HepG2 (cell line): ENCODE measurements at regions not wholly inside any gene's neighbourhood (a gene's known extent, or its start where the extent isn't known, plus 50 kb on each side); places are given as distances from the start of the nearest gene placed in this dataset.

Experiments
- ATAC-seq: fragments of 200-7000 bp; cut with Tn5 transposase; 3 replicates; pipeline ENCODE4 v1.9.1; 2020; ENCODE audit warnings: mild to moderate bottlenecking, moderate library complexity
- BruUV-seq: library from RNA; stranded (reverse); fragments of 400-500 nt; replicated peaks from 2 replicates; lab custom pipeline; 2021; lab: Mats Ljungman, UMichigan
- CTCF ChIA-PET: fragments of 300-600 bp; formaldehyde crosslinking; extraction: SDS; loops from one replicate; lab custom pipeline; 2021; ENCODE audit warnings: low total read pairs, inconsistent platforms, low intra/inter-chr PET ratio; lab: Yijun Ruan, JAX
- POLR2A ChIA-PET: fragments of 350-600 bp; sonication (Branson Sonifier 250); formaldehyde crosslinking; loops from one replicate; lab custom pipeline; 2020; ENCODE audit warnings: antibody characterized with exemption, inconsistent platforms; lab: Yijun Ruan, JAX
- DNase-seq: peaks from one replicate; pipeline ENCODE4 v3.0.0-alpha.2; 2015; ENCODE audit warnings: low spot score
- FAIRE-seq: peaks from 3 replicates; lab custom pipeline; 2011; peaks lifted over from hg19 to GRCh38; lab: Jason Lieb, UNC
- H2AFZ ChIP-seq: one replicate; pipeline ENCODE4 v1.6.1; 2011; ENCODE audit warnings: low read length, inconsistent platforms
- H3K27ac ChIP-seq: fragments of 300-600 bp; 3 replicates; pipeline ENCODE4 v1.8.0; 2011; ENCODE audit warnings: mixed run types, mild to moderate bottlenecking, mixed read lengths, low read length, inconsistent platforms; ENCODE audit not compliant: insufficient read depth; ENCODE audit errors: extremely low read length
- H3K27me3 ChIP-seq, 2 experiments: fragments of 200-600 bp in 1 of 2; 2 replicates in 1 of 2; 3 replicates in 1 of 2; pipeline versions ENCODE4 v1.6.0 to v1.8.0; 2011; ENCODE audit warnings: low read length in 2 of 2, mild to moderate bottlenecking in 2 of 2, moderate library complexity in 2 of 2, inconsistent platforms in 1 of 2; ENCODE audit not compliant: insufficient read depth in 2 of 2, control insufficient read depth in 1 of 2
- H3K36me3 ChIP-seq, 2 experiments: fragments of 200-600 bp in 1 of 2; replicated peaks in 1 of 2; 2 replicates in 1 of 2; 3 replicates in 1 of 2; pipeline versions ENCODE4 v1.5.1 to v1.8.0; 2011; ENCODE audit warnings: low read length in 2 of 2, inconsistent platforms in 1 of 2; ENCODE audit not compliant: insufficient read depth in 2 of 2, control insufficient read depth in 1 of 2
- H3K4me1 ChIP-seq: 2 replicates; pipeline ENCODE4 v1.5.1; 2012; ENCODE audit warnings: low read length, inconsistent platforms; ENCODE audit not compliant: insufficient read depth
- H3K4me2 ChIP-seq: 2 replicates; pipeline ENCODE4 v1.6.0; 2011; ENCODE audit warnings: low read depth, low read length, inconsistent platforms
- H3K4me3 ChIP-seq, 3 experiments: fragments of 200-600 bp in 1 of 3; sonication (generic), shearing (Covaris generic) in 1 of 3; replicated peaks in 1 of 3; 2 replicates each; pipeline ENCODE4 v1.5.1; 2011 to 2016; ENCODE audit warnings: low read length in 3 of 3, inconsistent platforms in 2 of 3, low read depth in 2 of 3, mild to moderate bottlenecking in 2 of 3, control low read depth in 1 of 3, mixed read lengths in 1 of 3; ENCODE audit not compliant: insufficient read depth in 1 of 3
- H3K79me2 ChIP-seq: one replicate; pipeline ENCODE4 v1.6.1; 2011; ENCODE audit warnings: low read length, inconsistent platforms; ENCODE audit not compliant: insufficient read depth
- H3K9ac ChIP-seq: 2 replicates; pipeline ENCODE4 v1.6.0; 2011; ENCODE audit warnings: mild to moderate bottlenecking, low read depth, low read length, inconsistent platforms; ENCODE audit not compliant: insufficient read depth
- H3K9me3 ChIP-seq: 2 replicates; pipeline ENCODE4 v1.5.1; 2012; ENCODE audit warnings: mild to moderate bottlenecking, low read length
- H4K20me1 ChIP-seq: 2 replicates; pipeline ENCODE4 v1.6.0; 2011; ENCODE audit warnings: inconsistent platforms, mild to moderate bottlenecking, low read length, moderate library complexity; ENCODE audit not compliant: insufficient read depth
- AKAP8 ChIP-seq: sonication (generic); formaldehyde crosslinking; IDR thresholded peaks from 2 replicates; pipeline ENCODE4 v1.5.1; 2020; ENCODE audit warnings: mild to moderate bottlenecking, missing genetic modification reagents
- ARNTL ChIP-seq: sonication (generic); formaldehyde crosslinking; IDR thresholded peaks from 2 replicates; pipeline ENCODE4 v1.4.0; 2020; ENCODE audit warnings: mild to moderate bottlenecking, missing genetic modification reagents
- BORCS8-MEF2B ChIP-seq: sonication (generic); formaldehyde crosslinking; IDR thresholded peaks from 2 replicates; pipeline ENCODE4 v1.8.0; 2022; ENCODE audit warnings: mild to moderate bottlenecking, missing genetic modification reagents
- CHD4 ChIP-seq: fragments of 200-600 bp; sonication (generic); IDR thresholded peaks from 2 replicates; pipeline ENCODE4 v1.7.0; 2017; ENCODE audit warnings: mild to moderate bottlenecking, low read length, borderline replicate concordance
- HOXA3 ChIP-seq: sonication (generic); formaldehyde crosslinking; IDR thresholded peaks from 2 replicates; pipeline ENCODE4 v1.5.0; 2020; ENCODE audit warnings: missing genetic modification reagents
- HOXA7 ChIP-seq: sonication (generic); formaldehyde crosslinking; IDR thresholded peaks from 2 replicates; pipeline ENCODE4 v1.8.1; 2022; ENCODE audit warnings: mild to moderate bottlenecking, missing genetic modification reagents, moderate library complexity
- HOXA9 ChIP-seq: sonication (generic); formaldehyde crosslinking; IDR thresholded peaks from 2 replicates; pipeline ENCODE4 v1.8.1; 2022; ENCODE audit warnings: missing genetic modification reagents, mild to moderate bottlenecking, moderate library complexity, borderline replicate concordance
- KMT2A ChIP-seq: sonication (generic); formaldehyde crosslinking; IDR thresholded peaks from 2 replicates; pipeline ENCODE4 v1.4.0; 2020; ENCODE audit warnings: missing genetic modification reagents
- NFATC3 ChIP-seq: sonication (generic); formaldehyde crosslinking; IDR thresholded peaks from 2 replicates; pipeline ENCODE4 v1.5.1; 2020; ENCODE audit warnings: mild to moderate bottlenecking, missing genetic modification reagents
- NRL ChIP-seq: sonication (generic); formaldehyde crosslinking; IDR thresholded peaks from 2 replicates; pipeline ENCODE4 v1.5.0; 2020; ENCODE audit warnings: missing genetic modification reagents, mild to moderate bottlenecking, moderate library complexity, borderline replicate concordance
- SYNCRIP ChIP-seq: fragments of 200-400 bp; formaldehyde crosslinking; IDR thresholded peaks from 2 replicates; pipeline ENCODE4 v1.6.1; 2018; ENCODE audit warnings: mild to moderate bottlenecking, low read depth, low read length; ENCODE audit not compliant: insufficient read depth
- ZMYM2 ChIP-seq: sonication (generic); formaldehyde crosslinking; IDR thresholded peaks from 2 replicates; pipeline ENCODE4 v1.8.0; 2022; ENCODE audit warnings: mild to moderate bottlenecking, missing genetic modification reagents
- ZNF3 ChIP-seq: IDR thresholded peaks from 2 replicates; pipeline ENCODE4 v1.7.0; 2017; ENCODE audit warnings: inconsistent platforms
- ZNF619 ChIP-seq: sonication (generic); formaldehyde crosslinking; IDR thresholded peaks from 2 replicates; pipeline ENCODE4 v1.4.0; 2020; ENCODE audit warnings: mild to moderate bottlenecking, missing genetic modification reagents
- ZNF780A ChIP-seq: sonication (generic); formaldehyde crosslinking; IDR thresholded peaks from 2 replicates; pipeline ENCODE4 v1.8.0; 2022; ENCODE audit warnings: mild to moderate bottlenecking, missing genetic modification reagents, moderate library complexity
- ZSCAN12 ChIP-seq: sonication (generic); formaldehyde crosslinking; IDR thresholded peaks from 2 replicates; pipeline ENCODE4 v1.9.0; 2021; ENCODE audit warnings: mild to moderate bottlenecking, missing genetic modification reagents
- WGBS: methylation state at CpG from one replicate; pipeline ENCODE4 v1.1.6; 2017; ENCODE audit warnings: low lambda C conversion rate; 5-methylcytosine and 5-hydroxymethylcytosine counted together
- in situ Hi-C: cut with HindIII; loops from 2 replicates; pipeline ENCODE4 v1.10.0; 2017; ENCODE audit warnings: low pct_unique_long_range_greater_than_20kb; ENCODE audit not compliant: extremely low pct_ligation_motif_present
- intact Hi-C: fragments of 100-400 bp; cut with micrococcal nuclease; formaldehyde crosslinking; loops from one replicate; pipeline ENCODE4 v1.10.0; 2022; ENCODE audit not compliant: unreplicated experiment
- TF ChIP-seq, protein P1 (sequence below): sonication (generic); formaldehyde crosslinking; IDR thresholded peaks from 2 replicates; pipeline ENCODE4 v1.5.1; 2020; ENCODE audit warnings: missing genetic modification reagents, mild to moderate bottlenecking, borderline replicate concordance
- TF ChIP-seq, protein P2 (sequence below): IDR thresholded peaks from 2 replicates; pipeline ENCODE4 v1.6.1; 2012; ENCODE audit warnings: low read depth, low read length, improper control_type of control experiment
- TF ChIP-seq, protein P3 (sequence below): IDR thresholded peaks from 2 replicates; pipeline ENCODE4 v1.6.1; 2016; ENCODE audit warnings: low read depth, control low read depth

DNA sequence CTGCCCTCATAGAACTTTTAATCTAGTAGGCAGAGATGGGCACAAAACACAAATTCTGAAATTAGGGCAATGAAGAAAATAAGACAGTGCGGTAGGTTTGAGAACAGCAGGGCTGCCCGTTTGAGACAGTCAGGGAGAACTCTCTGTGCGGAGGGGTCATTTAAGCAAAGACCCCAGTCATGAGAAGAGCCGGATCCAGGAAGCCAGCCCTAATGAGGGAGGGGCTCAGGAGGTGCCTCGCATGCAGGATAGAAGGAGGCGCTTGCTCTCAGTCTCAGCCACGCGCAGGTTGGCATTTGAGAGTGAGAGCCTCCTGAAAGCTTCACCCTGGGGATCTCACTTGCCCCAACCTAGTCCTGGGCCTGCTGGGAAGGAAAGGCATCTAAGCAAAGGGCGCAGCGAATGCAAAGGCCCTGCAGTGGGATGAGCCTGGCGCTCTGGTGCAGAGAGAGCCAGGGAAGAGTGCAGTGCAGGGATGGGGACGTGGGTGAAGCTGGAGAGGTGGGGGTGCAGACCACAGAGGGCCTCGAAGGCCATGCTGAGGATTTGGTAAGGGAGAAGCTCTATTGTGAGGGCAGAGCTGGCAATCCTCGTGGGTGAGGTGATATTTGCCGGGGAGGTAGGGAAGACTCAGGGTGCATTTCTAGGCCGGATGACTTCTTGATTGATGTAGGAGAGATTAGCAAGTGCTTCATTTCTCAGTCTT, 130.0 kb upstream of the PTPN1 start:
- WGBS = 91% methylated on average over 16 of the region's 16 CpGs
- DNase-seq (no peak), ATAC-seq (no peak), FAIRE-seq (no peak)
- Histone ChIP-seq H3K27me3 (no peaks in the 10 kb centered on the region), H2AFZ (no peak overlapping the region), H3K9ac (peak overlapping the region; percentile 13; the same call in 1 of the 2 replicates), H3K36me3 (no peaks in the 10 kb centered on the region), H3K27ac (no peak overlapping the region), H3K9me3 (no peaks in the 10 kb centered on the region), H4K20me1 (no peaks in the 10 kb centered on the region), H3K4me1 (peaks cover 86% of the 10 kb centered on the region), H3K4me2 (no peak overlapping the region; the same call in 1 of the 2 replicates), H3K4me3 (no peak overlapping the region), H3K79me2 (no peaks in the 10 kb centered on the region)
- no TSS peak for BruUV-seq
- POLR2A ChIA-PET = interaction anchor here (1.0 to 3.3 kb wide), 5 partner anchors 9 to 43 kb away, joined by 3 to 14 read pairs (median 4); no protein-coding TSS in a partner anchor
- CTCF ChIA-PET = interaction anchor here (1.0 to 3.3 kb wide), 4 partner anchors 75 to 194 kb away, joined by 3 to 13 read pairs (median 4); no protein-coding TSS in a partner anchor
- intact Hi-C loops = loop anchor here (1.0 kb wide), 2 partner anchors 11 to 37 kb away; no protein-coding TSS in a partner anchor
- in situ Hi-C loops = no loop called here
- TF ChIP-seq HOXA7 (CRISPR knock-in tag) (no peak), ARNTL (CRISPR knock-in tag) (no peak), SYNCRIP (no peak), ZNF780A (CRISPR knock-in tag) (no peak), CHD4 (peak; percentile 65; the same call in 1 of the 2 replicates), AKAP8 (peak; percentile 64; the same call in 1 of the 2 replicates), ZNF3 (CRISPR knock-in tag) (no peak), HOXA9 (no peak), BORCS8-MEF2B (CRISPR knock-in tag) (0 out of 2 replicates have a peak, but pooled peaks have one; percentile 29), ZSCAN12 (no peak), HOXA3 (CRISPR knock-in tag) (peak; percentile 33; the same call in 1 of the 2 replicates), KMT2A (CRISPR knock-in tag) (0 out of 2 replicates have a peak, but pooled peaks have one; percentile 15), ZMYM2 (CRISPR knock-in tag) (peak; percentile 11; the same call in 1 of the 2 replicates), NRL (CRISPR knock-in tag) (peak; percentile 65; the same call in 1 of the 2 replicates), NFATC3 (no peak), ZNF619 (no peak)
- TF ChIP-seq, protein P1, sequence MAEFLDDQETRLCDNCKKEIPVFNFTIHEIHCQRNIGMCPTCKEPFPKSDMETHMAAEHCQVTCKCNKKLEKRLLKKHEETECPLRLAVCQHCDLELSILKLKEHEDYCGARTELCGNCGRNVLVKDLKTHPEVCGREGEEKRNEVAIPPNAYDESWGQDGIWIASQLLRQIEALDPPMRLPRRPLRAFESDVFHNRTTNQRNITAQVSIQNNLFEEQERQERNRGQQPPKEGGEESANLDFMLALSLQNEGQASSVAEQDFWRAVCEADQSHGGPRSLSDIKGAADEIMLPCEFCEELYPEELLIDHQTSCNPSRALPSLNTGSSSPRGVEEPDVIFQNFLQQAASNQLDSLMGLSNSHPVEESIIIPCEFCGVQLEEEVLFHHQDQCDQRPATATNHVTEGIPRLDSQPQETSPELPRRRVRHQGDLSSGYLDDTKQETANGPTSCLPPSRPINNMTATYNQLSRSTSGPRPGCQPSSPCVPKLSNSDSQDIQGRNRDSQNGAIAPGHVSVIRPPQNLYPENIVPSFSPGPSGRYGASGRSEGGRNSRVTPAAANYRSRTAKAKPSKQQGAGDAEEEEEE (CRISPR knock-in tag) = peak; percentile 30; the same call in 1 of the 2 replicates
- TF ChIP-seq, protein P2, sequence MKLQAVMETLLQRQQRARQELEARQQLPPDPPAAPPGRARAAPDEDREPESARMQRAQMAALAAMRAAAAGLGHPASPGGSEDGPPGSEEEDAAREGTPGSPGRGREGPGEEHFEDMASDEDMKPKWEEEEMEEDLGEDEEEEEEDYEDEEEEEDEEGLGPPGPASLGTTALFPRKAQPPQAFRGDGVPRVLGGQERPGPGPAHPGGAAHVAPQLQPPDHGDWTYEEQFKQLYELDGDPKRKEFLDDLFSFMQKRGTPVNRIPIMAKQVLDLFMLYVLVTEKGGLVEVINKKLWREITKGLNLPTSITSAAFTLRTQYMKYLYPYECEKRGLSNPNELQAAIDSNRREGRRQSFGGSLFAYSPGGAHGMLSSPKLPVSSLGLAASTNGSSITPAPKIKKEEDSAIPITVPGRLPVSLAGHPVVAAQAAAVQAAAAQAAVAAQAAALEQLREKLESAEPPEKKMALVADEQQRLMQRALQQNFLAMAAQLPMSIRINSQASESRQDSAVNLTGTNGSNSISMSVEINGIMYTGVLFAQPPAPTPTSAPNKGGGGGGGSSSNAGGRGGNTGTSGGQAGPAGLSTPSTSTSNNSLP = no peak
- TF ChIP-seq, protein P3, sequence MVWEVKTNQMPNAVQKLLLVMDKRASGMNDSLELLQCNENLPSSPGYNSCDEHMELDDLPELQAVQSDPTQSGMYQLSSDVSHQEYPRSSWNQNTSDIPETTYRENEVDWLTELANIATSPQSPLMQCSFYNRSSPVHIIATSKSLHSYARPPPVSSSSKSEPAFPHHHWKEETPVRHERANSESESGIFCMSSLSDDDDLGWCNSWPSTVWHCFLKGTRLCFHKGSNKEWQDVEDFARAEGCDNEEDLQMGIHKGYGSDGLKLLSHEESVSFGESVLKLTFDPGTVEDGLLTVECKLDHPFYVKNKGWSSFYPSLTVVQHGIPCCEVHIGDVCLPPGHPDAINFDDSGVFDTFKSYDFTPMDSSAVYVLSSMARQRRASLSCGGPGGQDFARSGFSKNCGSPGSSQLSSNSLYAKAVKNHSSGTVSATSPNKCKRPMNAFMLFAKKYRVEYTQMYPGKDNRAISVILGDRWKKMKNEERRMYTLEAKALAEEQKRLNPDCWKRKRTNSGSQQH (CRISPR knock-in tag) = 0 out of 2 replicates have a peak, but pooled peaks have one; percentile 35
